GM21526 (cell line): ENCODE measurements at regions not wholly inside any gene's neighbourhood (a gene's known extent, or its start where the extent isn't known, plus 50 kb on each side); places are given as distances from the start of the nearest gene placed in this dataset.

Experiments used
- ATAC-seq: cut with Tn5 transposase; IDR thresholded peaks from one replicate; pipeline ENCODE4 v1.9.1; 2021; ENCODE audit warnings: moderate library complexity; ENCODE audit not compliant: unreplicated experiment, low FRiP score

DNA sequence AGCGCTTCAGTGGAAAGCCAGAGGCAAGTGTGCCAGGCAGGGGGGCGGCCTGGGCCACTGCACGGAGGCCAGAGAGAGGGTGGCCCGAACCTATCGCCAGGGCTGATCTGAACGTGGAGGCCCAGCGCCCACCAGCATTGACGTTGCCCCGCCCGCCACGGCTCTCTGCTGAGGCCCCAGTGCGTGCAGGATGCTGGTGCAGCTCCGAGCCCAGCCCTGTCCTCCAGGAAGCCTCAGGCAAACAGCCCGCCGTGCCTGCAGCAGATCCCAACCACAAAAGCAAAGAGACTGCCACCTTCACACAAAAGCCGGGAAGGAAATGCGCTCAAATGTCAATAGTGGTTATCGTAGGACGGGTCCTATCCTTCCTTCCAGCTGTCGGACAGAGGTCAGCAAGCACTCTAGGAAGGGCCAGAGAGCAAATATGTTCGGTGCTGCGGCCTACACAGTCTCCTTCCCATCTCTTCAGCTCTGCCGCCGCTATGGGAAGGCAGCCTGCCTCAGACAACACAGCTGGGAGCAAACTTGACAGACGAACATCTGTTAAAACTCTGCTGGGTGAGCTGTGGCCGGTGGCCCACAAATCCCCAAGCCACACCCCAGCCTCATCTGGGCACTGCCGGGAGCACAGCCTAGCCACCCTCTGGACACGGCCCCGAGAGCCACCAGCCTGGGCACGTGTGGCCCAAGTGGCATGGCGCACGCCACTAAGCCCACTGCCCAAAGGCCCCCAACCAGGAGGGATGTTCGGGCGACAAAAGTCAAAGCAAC lies 146.2 kb downstream of the CRYBB2 start:
- no peak for ATAC-seq

GRCh38 chr22:25366408-25366807 lies 147.0 kb downstream of the CRYBB2 start:
- ATAC-seq = no peak

DNA sequence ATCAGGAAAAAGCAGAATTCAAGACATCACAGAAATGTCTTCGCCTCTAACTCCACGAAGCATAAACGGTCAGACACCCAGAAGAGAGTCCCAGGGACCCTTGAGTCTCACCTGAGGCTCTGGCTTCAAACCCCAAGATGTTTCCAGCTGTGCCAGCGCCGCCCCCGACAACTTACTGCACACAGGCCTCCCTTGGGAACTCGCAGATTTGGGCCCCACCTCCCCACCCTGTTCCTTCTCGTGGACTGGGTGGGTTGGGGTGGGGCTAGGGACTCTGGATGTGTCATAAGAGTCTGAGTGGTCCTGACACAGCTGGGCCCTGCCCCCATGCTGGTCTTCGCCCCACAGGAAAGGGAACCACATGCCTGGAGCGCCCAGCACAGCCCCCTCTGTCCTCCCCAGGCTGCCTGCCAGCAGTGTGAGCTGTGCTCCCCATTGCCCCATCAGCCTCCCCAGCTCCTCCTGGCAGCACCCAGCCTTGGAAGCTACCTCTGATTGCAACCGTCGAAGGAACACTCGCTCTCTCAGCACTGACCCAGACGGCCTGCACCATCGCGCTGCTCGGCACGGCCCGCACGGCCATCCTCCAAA lies 147.5 kb downstream of the CRYBB2 start:
- ATAC-seq = no peak

DNA sequence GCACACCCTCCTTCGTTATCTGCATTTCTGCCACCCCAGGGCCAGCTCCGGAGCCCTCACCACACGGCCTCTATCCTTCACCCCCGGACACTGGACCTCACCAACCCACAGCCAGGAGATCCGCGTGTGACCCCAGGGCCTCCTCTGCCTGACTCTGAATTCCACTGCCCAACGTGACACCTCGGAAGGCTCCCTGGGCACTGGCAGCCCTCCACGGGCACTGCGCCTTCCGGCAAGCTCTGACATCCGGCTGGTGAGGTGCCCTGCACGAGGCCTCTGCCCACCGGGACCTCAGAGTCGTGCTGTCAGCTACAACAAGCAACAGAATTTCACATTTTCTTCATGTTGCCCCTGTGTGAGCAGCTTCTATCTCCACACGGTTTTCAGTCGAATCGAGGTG lies 148.3 kb downstream of the CRYBB2 start:
- ATAC-seq = no peak

- ATAC-seq = no peak
Measured at GRCh38 chr22:25368271-25368670, 148.8 kb downstream of the CRYBB2 start.

- no peak for ATAC-seq
Measured at GRCh38 chr22:25369041-25369440, 149.6 kb downstream of the CRYBB2 start.

DNA sequence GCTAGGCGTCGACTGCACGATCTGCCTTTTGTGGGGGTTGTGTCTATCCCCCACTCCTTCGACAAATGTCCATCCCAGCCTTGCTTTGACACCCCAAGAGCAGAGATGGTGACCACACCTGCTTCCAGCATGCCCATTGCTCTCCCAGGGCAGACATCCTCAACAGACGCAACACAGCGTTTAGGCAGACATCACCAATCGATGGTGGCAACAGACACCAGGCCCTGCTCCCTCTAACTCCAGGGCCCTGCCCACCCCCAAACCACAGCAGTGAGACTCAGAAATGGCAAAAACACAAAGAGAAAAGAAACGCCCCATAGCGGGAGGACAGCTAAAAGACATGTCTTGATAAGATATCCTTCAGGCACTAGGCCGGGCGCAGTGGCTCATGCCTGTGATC lies 150.9 kb downstream of the CRYBB2 start:
- no peak for ATAC-seq

- ATAC-seq = no peak
Measured at GRCh38 chr22:25372000-25372595, 152.7 kb downstream of the CRYBB2 start.

DNA sequence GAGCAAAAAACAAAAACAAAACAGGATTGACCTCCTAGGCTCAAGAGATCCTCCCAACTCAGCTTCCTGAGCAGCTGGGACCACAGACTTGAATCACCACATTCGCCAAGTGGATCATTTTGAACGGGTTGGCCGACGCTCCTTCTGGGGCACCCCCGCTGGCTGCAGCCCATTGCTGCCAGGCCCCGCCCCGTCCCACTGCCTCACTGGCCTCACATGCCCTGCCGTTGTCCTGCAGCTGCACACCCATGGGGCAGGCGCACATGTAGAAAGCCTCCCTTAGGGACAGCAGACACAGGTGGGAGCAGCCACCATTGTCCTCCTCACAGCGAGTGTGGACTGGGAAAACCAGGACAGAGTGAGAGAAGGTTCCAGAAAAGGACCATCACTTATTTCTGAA lies 154.5 kb downstream of the CRYBB2 start:
- no peak for ATAC-seq

- no peak for ATAC-seq
Measured at GRCh38 chr22:25374869-25375268, 155.4 kb downstream of the CRYBB2 start.

DNA sequence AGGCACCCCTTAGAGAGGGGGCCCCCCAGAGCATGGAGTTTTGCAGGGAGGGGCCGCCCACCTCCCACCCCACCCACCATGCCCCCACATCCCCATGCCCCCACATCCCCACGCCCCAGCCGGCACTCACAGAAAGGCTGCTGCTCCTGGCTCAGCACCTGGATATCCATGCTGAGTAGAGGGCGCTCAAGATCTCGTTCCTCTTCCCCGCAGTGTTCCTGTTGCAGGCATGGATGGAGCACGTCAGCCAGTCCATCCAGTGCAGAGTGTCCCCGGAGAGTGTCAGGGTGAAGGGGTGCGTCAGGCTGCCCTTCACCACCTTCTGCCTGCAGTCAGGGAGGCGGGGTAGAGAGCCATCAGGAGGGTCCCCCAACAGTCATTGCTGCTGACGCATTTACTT lies 156.2 kb downstream of the CRYBB2 start:
- no peak for ATAC-seq

GRCh38 chr22:25377699-25378098 lies 158.3 kb downstream of the CRYBB2 start:
- ATAC-seq = no peak

DNA sequence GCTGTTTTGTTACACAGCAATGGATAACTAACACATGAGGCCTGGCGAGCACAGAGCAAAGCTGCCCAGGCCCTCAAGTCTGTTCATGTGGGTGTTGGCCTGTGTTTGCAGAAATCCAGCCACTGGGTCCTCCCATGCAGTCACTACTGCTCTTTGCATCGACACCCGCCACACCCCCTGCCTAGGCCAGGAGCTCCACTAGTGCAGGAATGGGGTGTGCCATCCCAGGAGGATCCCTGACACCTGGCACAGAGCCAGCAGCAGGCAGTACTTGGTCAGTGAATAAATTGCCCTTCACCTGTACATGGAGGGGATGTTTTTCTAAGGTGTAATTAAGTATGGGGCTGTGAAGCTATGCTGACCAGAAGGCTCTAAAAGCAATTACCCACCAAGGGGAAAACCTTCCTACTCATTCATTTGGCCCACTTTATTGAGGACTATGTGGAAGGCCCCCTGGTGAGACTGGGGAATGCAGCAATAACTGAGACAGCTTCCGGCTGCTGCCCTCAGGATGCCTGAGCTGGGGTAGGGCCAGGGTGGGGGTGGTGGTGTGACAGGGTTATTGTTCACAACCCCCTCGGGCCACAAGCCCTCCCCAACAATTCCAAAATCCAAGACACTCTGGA lies 160.8 kb downstream of the CRYBB2 start:
- ATAC-seq = no peak

DNA sequence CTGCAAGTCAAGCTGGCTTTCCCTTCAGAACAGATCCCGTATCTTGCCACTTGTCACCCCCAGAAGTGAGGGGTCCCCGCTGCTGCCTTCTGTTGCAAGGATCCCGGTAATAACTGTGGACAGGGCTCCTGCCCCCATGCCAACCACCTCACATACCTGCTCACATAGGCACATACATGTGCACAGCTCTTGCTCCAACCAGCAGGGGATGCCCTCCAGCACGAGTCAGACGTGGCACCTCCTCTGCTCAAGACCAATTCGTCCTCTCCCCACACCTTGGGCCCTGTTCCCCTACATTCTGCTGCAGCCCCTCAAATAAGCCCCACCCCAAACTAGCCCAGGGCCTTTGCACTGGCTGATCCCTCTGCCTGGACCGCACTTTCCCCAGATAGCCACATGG lies 163.3 kb downstream of the CRYBB2 start:
- no peak for ATAC-seq

DNA sequence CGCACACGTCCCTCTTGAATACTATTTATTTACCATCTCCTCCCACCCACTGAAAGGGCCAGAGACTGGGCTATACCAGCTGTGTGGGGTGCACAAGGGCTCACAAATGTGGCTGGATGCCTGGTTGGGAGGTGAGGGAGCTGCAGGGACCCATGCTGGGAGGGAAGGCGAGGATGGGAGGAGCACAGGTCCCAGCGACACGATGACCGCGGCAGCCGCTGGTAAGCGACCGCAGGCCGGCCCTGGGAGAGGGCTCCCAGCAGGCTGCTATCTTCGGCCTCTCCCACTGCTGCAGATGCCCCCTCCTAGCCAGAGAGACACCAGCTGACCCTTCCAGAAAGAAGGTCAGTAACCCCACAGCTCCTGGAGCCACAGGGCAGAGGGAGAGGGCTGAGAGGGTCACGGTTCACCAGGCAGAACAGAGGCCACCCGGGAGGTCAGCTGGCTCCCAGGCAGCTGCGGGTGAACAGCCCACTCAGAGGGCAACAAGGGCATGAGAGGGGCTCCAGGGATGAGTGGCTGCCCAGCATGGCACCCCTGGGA lies 163.9 kb downstream of the CRYBB2 start:
- no peak for ATAC-seq

DNA sequence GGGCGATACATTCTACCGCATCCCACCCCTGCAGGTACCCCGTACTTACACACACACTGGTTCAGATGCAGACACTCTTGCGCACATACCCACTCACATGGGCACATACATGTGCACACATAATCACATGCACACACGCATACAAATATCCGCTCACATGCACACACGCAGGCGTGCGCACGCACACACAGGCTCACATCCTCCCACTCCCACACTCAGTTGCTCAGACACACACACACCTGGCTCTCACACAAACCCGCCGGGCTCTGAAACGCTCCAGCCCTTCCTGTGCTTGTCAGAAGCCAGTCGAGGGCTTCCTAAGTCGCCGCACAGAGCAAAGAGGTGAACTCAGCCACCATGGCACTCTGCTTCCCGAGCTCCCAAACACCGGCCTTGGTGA lies 164.5 kb downstream of the CRYBB2 start:
- ATAC-seq = no peak

GRCh38 chr22:25386538-25386884 lies 167.1 kb downstream of the CRYBB2 start:
- no peak for ATAC-seq

DNA sequence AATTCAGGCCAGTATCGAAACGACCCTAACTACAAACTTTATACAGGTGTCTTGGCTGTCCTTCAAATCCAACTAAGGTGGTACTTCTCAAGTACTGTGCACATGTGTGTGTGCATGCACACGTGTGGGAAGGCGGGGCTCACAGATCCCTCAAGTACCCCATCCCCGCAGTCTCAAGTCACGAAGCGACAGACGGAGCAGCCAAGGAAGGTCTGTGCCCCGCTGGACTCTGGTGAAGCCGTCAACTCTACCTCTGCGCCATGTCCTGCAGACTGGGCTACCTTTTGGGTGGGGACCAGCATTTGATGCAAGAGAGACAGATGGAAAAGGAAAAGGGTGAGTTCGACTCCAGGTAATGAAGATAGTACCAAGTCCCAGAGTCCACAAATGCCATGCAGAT lies 169.0 kb downstream of the CRYBB2 start:
- no peak for ATAC-seq

- ATAC-seq = no peak
Measured at GRCh38 chr22:25388866-25389540, 169.6 kb downstream of the CRYBB2 start.

DNA sequence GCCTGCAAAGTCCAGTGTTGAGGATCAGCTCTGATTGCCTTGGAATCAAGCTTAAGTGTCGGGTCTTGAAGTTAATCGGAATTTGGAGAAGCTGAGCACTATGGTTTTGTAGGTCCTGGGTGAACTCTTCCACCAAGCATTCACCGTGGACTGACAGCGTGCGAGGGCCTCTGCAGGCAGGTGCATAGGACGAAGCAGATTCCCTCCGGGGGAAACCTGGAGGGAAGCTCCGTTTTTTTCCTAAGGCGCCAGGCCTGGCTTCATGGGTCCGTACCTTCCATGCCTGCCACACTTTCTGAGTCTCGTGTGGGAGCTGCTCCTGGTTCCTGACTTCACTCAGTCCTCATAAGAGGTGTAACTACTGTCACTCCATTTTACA lies 170.1 kb downstream of the CRYBB2 start:
- ATAC-seq = no peak
